ENCODE measurements at regions not wholly inside any gene's neighbourhood (a gene's known extent, or its start where the extent isn't known, plus 50 kb on each side); places are given as distances from the start of the nearest gene placed in this dataset.

DNA sequence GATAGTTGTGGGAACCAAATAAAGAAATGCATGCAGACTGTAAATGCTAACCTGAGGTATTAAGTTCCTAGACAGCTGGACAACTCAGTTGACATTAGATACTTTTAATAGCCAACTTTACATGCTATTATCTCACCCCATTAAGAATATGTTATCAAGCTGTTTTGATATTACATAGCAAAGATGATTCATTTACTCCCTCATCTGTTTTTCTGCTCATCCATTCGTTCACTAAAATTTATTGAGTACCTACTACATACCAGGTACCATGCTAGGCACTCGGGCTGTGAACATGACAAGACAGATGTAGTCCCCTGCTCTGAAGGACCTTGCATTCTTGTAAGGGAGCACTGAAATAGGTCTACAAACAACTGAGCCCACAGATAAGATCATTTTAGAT lies 192.4 kb downstream of the DACT1 start:
- no peaks in the 10 kb centered on the region for H3K27me3 Mint-ChIP-seq (ENCODE audit: low read depth)
- no peaks in the 10 kb centered on the region for H3K36me3 Mint-ChIP-seq (ENCODE audit: low read depth)
- H3K4me1 Mint-ChIP-seq: peaks cover 33% of the 10 kb centered on the region
- TF ChIP-seq CTCF (IDR thresholded peaks at IDR 0.05; ENCODE audit: unreplicated experiment in 3 of 3): no peak
- H3K4me3 Mint-ChIP-seq: no peak overlapping the region
- peaks cover 6% of the 10 kb centered on the region for H3K9me3 Mint-ChIP-seq
- peak overlapping the region in 1 of 3 experiments; percentile 30 for H3K27ac Mint-ChIP-seq

GRCh38 chr14:58832095-58832521 lies 194.3 kb downstream of the DACT1 start:
- Mint-ChIP-seq H3K27me3 (ENCODE audit: low read depth) (no peaks in the 10 kb centered on the region), H3K4me1 (peaks cover 31% of the 10 kb centered on the region), H3K27ac (peak overlapping the region in 2 of 3 experiments; percentile 7 to 52), H3K9me3 (peaks cover 3% of the 10 kb centered on the region), H3K36me3 (ENCODE audit: low read depth) (no peaks in the 10 kb centered on the region), H3K4me3 (no peak overlapping the region)
- no peak for TF ChIP-seq CTCF (IDR thresholded peaks at IDR 0.05; ENCODE audit: unreplicated experiment in 3 of 3)

GRCh38 chr14:58833634-58834378 lies 196.0 kb downstream of the DACT1 start:
- H3K27ac Mint-ChIP-seq: no peak overlapping the region
- H3K9me3 Mint-ChIP-seq: peaks cover 3% of the 10 kb centered on the region
- H3K4me3 Mint-ChIP-seq: no peak overlapping the region
- H3K27me3 Mint-ChIP-seq (ENCODE audit: low read depth): no peaks in the 10 kb centered on the region
- TF ChIP-seq CTCF (IDR thresholded peaks at IDR 0.05; ENCODE audit: unreplicated experiment in 3 of 3): no peak
- peaks cover 31% of the 10 kb centered on the region for H3K4me1 Mint-ChIP-seq
- H3K36me3 Mint-ChIP-seq (ENCODE audit: low read depth): no peaks in the 10 kb centered on the region

GRCh38 chr14:58836303-58836974 lies 198.7 kb downstream of the DACT1 start:
- Mint-ChIP-seq H3K36me3 (ENCODE audit: low read depth) (no peaks in the 10 kb centered on the region), H3K27me3 (ENCODE audit: low read depth) (no peaks in the 10 kb centered on the region), H3K9me3 (peaks cover 3% of the 10 kb centered on the region), H3K4me3 (no peak overlapping the region), H3K4me1 (peaks cover 28% of the 10 kb centered on the region), H3K27ac (peak overlapping the region in 2 of 3 experiments; percentile 13 to 63)
- no peak for TF ChIP-seq CTCF (IDR thresholded peaks at IDR 0.05; ENCODE audit: unreplicated experiment in 3 of 3)

DNA sequence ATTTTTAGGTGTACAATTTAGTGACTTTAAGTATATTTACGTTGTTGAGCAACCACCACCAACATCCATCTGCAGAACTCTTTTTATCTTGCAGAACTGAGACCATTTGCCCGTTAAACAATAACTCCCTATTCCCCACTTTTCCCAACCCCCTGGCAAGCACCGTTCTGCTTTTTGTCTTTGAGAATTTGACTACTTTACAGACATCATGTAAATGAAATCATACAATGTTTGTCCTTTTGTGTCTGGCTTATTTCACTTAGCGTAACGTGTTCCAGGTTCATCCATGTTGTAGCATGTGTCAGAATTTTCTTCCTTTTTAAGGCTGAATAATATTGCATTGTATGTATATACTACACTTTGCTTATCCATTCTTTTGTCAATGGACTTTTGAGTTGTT lies 201.5 kb downstream of the DACT1 start:
- Mint-ChIP-seq H3K36me3 (ENCODE audit: low read depth) (no peaks in the 10 kb centered on the region), H3K4me3 (no peak overlapping the region), H3K27me3 (ENCODE audit: low read depth) (no peaks in the 10 kb centered on the region), H3K9me3 (no peaks in the 10 kb centered on the region), H3K27ac (peak overlapping the region in 2 of 3 experiments; percentile 9 to 16), H3K4me1 (peaks cover 25% of the 10 kb centered on the region)
- no peak for TF ChIP-seq CTCF (IDR thresholded peaks at IDR 0.05; ENCODE audit: unreplicated experiment in 3 of 3)
